CD4-positive, alpha-beta T cell treated with Interferon alpha-2 for 1 hour (primary cell): ENCODE measurements at regions not wholly inside any gene's neighbourhood (a gene's known extent, or its start where the extent isn't known, plus 50 kb on each side); places are given as distances from the start of the nearest gene placed in this dataset.
A peak's percentile ranks its signal among the peaks of the same experiment; 100 is the strongest.
"Not testable (repeated sequence)": the region's sequence is repeated elsewhere in the genome, so short reads cannot be mapped to it uniquely, and the experiment has no call there.

Source experiments
- DNase-seq, 2 donors: peaks; one replicate each; pipeline ENCODE4 v3.0.0-alpha.2; 2020 to 2022

GRCh38 chr12:24664161-24664880 lies 284.6 kb downstream of the BCAT1 start:
- no peak for DNase-seq

GRCh38 chr12:24661657-24662096 lies 287.2 kb downstream of the BCAT1 start:
- DNase-seq, result peak in 1 of 2 donors; percentile 52

GRCh38 chr12:24659016-24659415 lies 289.9 kb downstream of the BCAT1 start:
- no peak for DNase-seq

- DNase-seq, result not testable (repeated sequence)
Observed at GRCh38 chr12:24654344-24654743, 294.6 kb downstream of the BCAT1 start.

- no peak for DNase-seq
Observed at GRCh38 chr12:24649634-24650033, 299.3 kb downstream of the BCAT1 start.

- DNase-seq, result no peak
Observed at GRCh38 chr12:24649209-24649608, 299.7 kb downstream of the BCAT1 start.

- DNase-seq, result no peak
Observed at GRCh38 chr12:24645254-24645653, 303.6 kb downstream of the BCAT1 start.

- DNase-seq, result no peak
Observed at GRCh38 chr12:24643120-24644119, 305.5 kb downstream of the BCAT1 start.

GRCh38 chr12:24639641-24640040 lies 309.3 kb downstream of the BCAT1 start:
- no peak for DNase-seq

GRCh38 chr12:24632466-24632865 lies 316.4 kb downstream of the BCAT1 start:
- no peak for DNase-seq

- no peak for DNase-seq
Observed at GRCh38 chr12:24631676-24632426, 317.1 kb downstream of the BCAT1 start.

- DNase-seq, result no peak
Observed at GRCh38 chr12:24630856-24631255, 318.0 kb downstream of the BCAT1 start.

GRCh38 chr12:24630446-24630845 lies 318.5 kb downstream of the BCAT1 start:
- DNase-seq, result no peak

GRCh38 chr12:24625103-24625502 lies 323.8 kb downstream of the BCAT1 start:
- no peak for DNase-seq

GRCh38 chr12:24619954-24620353 lies 328.9 kb downstream of the BCAT1 start:
- DNase-seq, result not testable (repeated sequence)

GRCh38 chr12:24617471-24617870 lies 331.4 kb downstream of the BCAT1 start:
- DNase-seq, result no peak

GRCh38 chr12:24615967-24616411 lies 332.9 kb downstream of the BCAT1 start:
- no peak for DNase-seq

GRCh38 chr12:24608637-24609285 lies 340.1 kb downstream of the BCAT1 start:
- DNase-seq, result no peak

GRCh38 chr12:24608108-24608507 lies 340.8 kb downstream of the BCAT1 start:
- no peak for DNase-seq

GRCh38 chr12:24605916-24606315 lies 343.0 kb downstream of the BCAT1 start:
- DNase-seq, result no peak

GRCh38 chr12:24605466-24605865 lies 343.4 kb downstream of the BCAT1 start:
- no peak for DNase-seq

- DNase-seq, result no peak
Observed at GRCh38 chr12:24603371-24603770, 345.5 kb downstream of the BCAT1 start.
